HUES6 (cell line): ENCODE measurements at regions not wholly inside any gene's neighbourhood (a gene's known extent, or its start where the extent isn't known, plus 50 kb on each side); places are given as distances from the start of the nearest gene placed in this dataset.
A peak's percentile ranks its signal among the peaks of the same experiment; 100 is the strongest.
"Not testable (repeated sequence)": the region's sequence is repeated elsewhere in the genome, so short reads cannot be mapped to it uniquely, and the experiment has no call there.

Experiments
- H3K27ac ChIP-seq: 2 replicates; pipeline ENCODE4 v1.7.0; 2013; ENCODE audit warnings: low read depth, mild to moderate bottlenecking, low read length, inconsistent platforms
- H3K27me3 ChIP-seq: 2 replicates; pipeline ENCODE4 v1.6.1; 2013; ENCODE audit warnings: low read length; ENCODE audit not compliant: control insufficient read depth, insufficient read depth
- H3K36me3 ChIP-seq: 2 replicates; pipeline ENCODE4 v1.6.1; 2013; ENCODE audit warnings: low read length; ENCODE audit not compliant: control insufficient read depth, insufficient read depth
- H3K4me1 ChIP-seq: 2 replicates; pipeline ENCODE4 v1.6.1; 2013; ENCODE audit warnings: low read length; ENCODE audit not compliant: control insufficient read depth, insufficient read depth
- H3K4me3 ChIP-seq: 2 replicates; pipeline ENCODE4 v1.5.1; 2013; ENCODE audit warnings: low read depth, low read length
- H3K9ac ChIP-seq: one replicate; pipeline ENCODE4 v1.6.1; 2013; ENCODE audit warnings: mild to moderate bottlenecking, low read length
- H3K9me3 ChIP-seq: 2 replicates; pipeline ENCODE4 v1.6.1; 2013; ENCODE audit warnings: low read depth, low read length; ENCODE audit not compliant: control insufficient read depth, insufficient read depth

DNA sequence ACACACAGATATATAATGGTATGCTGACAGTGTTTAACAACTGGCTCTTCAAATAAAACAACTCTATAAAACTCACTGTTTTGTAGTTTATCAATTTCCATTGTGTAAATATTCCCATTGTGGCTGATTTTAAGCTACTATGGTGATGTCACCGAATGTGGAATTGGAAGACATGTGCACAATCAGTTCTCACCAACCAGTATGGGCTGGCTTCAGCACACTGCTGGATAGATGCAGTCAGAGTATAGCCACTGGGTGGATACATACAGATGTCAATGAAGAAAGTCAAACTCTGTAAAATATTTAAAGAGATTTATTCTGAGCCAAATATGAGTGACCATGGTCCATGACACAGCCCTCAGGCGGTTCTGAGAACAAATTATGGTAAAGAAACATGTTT is 475.9 kb upstream of the SMARCA2 start:
- H3K27ac ChIP-seq, result no peak overlapping the region
- no peak overlapping the region for H3K9ac ChIP-seq
- no peak overlapping the region for H3K4me3 ChIP-seq
- H3K9me3 ChIP-seq, result no peaks in the 10 kb centered on the region
- no peaks in the 10 kb centered on the region for H3K4me1 ChIP-seq
- H3K36me3 ChIP-seq, result no peaks in the 10 kb centered on the region
- no peaks in the 10 kb centered on the region for H3K27me3 ChIP-seq

DNA sequence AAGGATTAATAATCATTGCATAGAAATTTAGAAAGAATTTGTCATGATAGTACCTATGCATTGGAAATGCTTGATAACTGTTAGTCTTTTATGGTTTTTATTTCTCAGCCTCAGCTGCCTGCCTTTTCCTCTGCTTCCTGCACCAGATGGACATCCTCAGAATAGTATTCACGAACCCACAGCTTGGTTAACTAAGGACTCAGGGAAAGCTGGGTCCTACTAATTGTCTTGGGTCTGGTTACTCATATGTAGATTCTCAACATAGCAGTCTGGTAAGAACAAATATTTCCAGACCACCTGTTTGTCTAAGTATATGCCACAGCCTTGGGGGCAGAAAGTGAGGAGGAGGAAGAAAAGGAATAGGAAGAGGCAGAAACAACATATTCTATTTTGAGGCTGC is 464.5 kb upstream of the SMARCA2 start:
- H3K4me1 ChIP-seq, result no peaks in the 10 kb centered on the region
- H3K27ac ChIP-seq, result no peak overlapping the region
- H3K4me3 ChIP-seq, result no peak overlapping the region
- H3K9me3 ChIP-seq, result no peaks in the 10 kb centered on the region
- peaks cover 2% of the 10 kb centered on the region; the same call in 1 of the 2 replicates for H3K27me3 ChIP-seq
- no peak overlapping the region for H3K9ac ChIP-seq
- no peaks in the 10 kb centered on the region for H3K36me3 ChIP-seq

DNA sequence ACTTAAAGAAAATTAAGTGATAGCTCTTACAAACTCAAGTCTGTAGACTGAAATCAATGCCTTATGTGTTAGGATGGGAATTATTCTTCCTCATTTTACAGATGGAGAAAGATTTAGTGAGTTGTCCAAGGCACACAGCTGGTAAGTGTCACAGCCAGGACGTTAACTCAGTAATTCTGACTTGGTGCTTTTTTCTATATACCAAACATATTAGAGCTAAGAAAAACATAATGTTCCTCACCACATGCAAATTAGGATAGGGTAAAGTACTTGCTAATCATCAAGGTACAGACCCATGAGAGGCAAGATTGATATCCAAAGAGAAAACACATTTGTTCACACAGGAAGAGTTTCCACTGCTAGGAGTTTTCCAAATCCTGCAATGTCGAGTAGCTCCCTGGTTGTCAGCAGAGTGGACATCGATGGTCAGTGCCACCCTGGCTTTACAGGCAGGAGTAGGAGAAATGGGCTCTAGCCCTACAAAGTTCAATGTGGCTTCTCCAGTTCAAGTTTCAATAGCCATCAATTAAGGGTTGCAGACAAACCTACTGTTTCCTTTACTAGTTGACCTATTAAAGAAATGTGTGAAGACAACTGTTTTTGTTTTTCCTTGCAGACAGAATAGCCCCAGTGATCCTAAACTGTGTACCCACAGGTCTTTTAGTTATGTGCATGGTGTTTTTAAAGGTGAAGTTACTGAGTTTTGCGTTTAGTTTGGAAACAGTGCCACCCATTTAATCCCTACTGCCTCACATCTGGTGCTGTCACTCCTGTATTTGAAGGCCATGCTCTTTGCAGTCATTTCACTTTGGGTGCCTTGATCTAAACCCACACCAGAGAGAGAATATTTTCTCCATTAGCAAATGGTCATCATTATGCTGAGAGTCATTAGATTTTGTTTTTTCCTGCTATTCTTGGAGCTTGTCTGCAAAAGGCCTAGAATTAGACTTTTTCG is 460.8 kb upstream of the SMARCA2 start:
- H3K9me3 ChIP-seq, result peaks cover 4% of the 10 kb centered on the region; the same call in 1 of the 2 replicates
- H3K4me1 ChIP-seq, result no peaks in the 10 kb centered on the region; the same call in 1 of the 2 replicates
- no peak overlapping the region for H3K9ac ChIP-seq
- no peak overlapping the region for H3K4me3 ChIP-seq
- peaks cover 2% of the 10 kb centered on the region; the same call in 1 of the 2 replicates for H3K27me3 ChIP-seq
- no peaks in the 10 kb centered on the region for H3K36me3 ChIP-seq
- no peak overlapping the region for H3K27ac ChIP-seq

DNA sequence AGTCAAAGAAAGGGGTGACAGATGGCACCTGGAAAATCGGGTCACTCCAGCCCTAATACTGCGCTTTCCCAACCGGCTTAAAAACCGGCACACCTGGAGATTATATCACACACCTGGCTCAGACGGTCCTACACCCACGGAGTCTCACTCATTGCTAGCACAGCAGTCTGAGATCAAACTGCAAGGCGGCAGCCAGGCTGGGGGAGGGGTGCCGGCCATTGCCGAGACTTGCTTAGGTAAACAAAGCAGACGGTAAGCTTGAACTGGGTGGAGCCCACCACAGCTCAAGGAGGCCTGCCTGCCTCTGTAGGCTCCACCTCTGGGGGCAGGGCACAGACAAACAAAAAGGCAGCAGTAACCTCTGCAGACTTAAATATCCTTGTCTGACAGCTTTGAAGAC is 456.5 kb upstream of the SMARCA2 start:
- peak overlapping the region; percentile 29 for H3K9ac ChIP-seq
- H3K4me3 ChIP-seq, result peak overlapping the region; percentile 36; the same call in 1 of the 2 replicates
- not testable (repeated sequence) for H3K4me1 ChIP-seq, H3K27ac ChIP-seq, H3K36me3 ChIP-seq, H3K27me3 ChIP-seq, H3K9me3 ChIP-seq

DNA sequence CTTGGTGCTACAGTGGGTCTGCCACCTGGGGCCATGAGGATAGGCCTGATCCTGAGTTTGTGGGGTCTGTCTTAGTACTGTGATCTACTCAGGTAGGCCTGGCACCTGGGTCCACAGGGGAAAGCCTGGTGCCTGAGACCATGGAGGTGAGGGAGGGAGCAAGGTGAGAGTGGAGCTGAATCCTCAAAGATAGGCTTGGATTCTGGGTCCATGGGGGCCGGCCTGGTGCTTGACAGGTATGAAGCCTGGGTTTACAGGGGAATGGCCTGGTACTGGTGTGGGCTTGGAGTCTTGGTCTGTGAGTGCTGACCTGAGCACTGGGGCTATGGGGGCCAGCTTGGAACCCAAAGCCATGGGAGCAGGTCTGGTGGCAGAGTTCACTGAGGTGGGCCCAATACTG is 439.2 kb upstream of the SMARCA2 start:
- Histone ChIP-seq H3K9me3 (peaks cover 12% of the 10 kb centered on the region), H3K9ac (no peak overlapping the region), H3K4me1 (no peaks in the 10 kb centered on the region), H3K36me3 (no peaks in the 10 kb centered on the region; the same call in 1 of the 2 replicates), H3K4me3 (no peak overlapping the region), H3K27ac (no peak overlapping the region), H3K27me3 (no peaks in the 10 kb centered on the region)

DNA sequence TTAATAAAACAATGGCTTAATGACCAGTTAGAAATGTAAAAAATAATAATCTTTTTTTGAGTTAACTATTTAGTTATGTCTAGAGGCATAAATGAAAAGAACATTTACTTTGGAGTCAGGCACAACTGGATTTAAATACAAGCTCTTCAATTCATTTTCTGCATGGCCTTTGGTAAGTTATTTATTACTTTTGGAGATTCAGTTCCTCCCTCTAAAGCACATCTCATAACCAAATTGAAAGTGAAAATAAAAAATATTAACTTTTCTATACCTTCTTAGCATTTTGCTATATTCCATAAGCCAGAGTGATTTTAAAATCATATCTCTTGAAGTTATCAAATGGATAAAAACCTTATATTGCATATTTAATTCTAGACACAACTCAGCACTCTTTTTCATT is 434.9 kb upstream of the SMARCA2 start:
- Histone ChIP-seq H3K4me3 (no peak overlapping the region), H3K27ac (no peak overlapping the region), H3K36me3 (no peaks in the 10 kb centered on the region; the same call in 1 of the 2 replicates), H3K9ac (no peak overlapping the region), H3K4me1 (no peaks in the 10 kb centered on the region), H3K9me3 (peaks cover 10% of the 10 kb centered on the region), H3K27me3 (no peaks in the 10 kb centered on the region)

GRCh38 chr9:1581926-1582325 is 433.2 kb upstream of the SMARCA2 start:
- Histone ChIP-seq H3K9ac (no peak overlapping the region), H3K4me1 (no peaks in the 10 kb centered on the region), H3K27ac (no peak overlapping the region), H3K36me3 (no peaks in the 10 kb centered on the region), H3K9me3 (no peaks in the 10 kb centered on the region), H3K27me3 (no peaks in the 10 kb centered on the region), H3K4me3 (no peak overlapping the region)

DNA sequence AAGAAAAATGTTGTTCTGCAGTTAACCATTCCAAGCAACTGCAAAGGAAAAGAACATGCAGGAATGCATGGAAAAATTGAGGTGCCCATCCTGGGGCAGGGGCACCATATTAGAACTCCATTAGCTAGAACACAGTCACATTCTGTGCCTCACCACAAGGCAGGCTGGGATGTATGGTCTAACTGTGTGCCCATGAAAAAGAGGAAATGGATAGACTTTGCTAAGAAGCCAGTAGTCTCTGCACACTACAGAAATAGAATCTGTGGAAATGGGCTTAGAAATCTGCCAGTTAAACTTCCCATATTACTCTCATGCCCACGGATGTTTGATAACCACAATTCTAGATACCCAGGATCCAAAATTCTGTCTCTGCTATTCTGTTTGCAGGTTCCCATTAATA is 423.8 kb upstream of the SMARCA2 start:
- Histone ChIP-seq H3K27me3 (no peaks in the 10 kb centered on the region), H3K4me1 (no peaks in the 10 kb centered on the region), H3K9ac (no peak overlapping the region), H3K4me3 (no peak overlapping the region), H3K27ac (no peak overlapping the region), H3K9me3 (peaks cover 4% of the 10 kb centered on the region; the same call in 1 of the 2 replicates), H3K36me3 (no peaks in the 10 kb centered on the region)

- Histone ChIP-seq H3K36me3 (no peaks in the 10 kb centered on the region), H3K27ac (no peak overlapping the region), H3K27me3 (no peaks in the 10 kb centered on the region), H3K9me3 (no peaks in the 10 kb centered on the region), H3K9ac (no peak overlapping the region), H3K4me1 (no peaks in the 10 kb centered on the region), H3K4me3 (no peak overlapping the region)
Observed at GRCh38 chr9:1598270-1598669, 416.9 kb upstream of the SMARCA2 start.

GRCh38 chr9:1599961-1600360 is 415.2 kb upstream of the SMARCA2 start:
- H3K9ac ChIP-seq, result no peak overlapping the region
- no peaks in the 10 kb centered on the region for H3K27me3 ChIP-seq
- H3K36me3 ChIP-seq, result no peaks in the 10 kb centered on the region
- no peaks in the 10 kb centered on the region for H3K9me3 ChIP-seq
- no peaks in the 10 kb centered on the region for H3K4me1 ChIP-seq
- H3K27ac ChIP-seq, result no peak overlapping the region
- no peak overlapping the region for H3K4me3 ChIP-seq

DNA sequence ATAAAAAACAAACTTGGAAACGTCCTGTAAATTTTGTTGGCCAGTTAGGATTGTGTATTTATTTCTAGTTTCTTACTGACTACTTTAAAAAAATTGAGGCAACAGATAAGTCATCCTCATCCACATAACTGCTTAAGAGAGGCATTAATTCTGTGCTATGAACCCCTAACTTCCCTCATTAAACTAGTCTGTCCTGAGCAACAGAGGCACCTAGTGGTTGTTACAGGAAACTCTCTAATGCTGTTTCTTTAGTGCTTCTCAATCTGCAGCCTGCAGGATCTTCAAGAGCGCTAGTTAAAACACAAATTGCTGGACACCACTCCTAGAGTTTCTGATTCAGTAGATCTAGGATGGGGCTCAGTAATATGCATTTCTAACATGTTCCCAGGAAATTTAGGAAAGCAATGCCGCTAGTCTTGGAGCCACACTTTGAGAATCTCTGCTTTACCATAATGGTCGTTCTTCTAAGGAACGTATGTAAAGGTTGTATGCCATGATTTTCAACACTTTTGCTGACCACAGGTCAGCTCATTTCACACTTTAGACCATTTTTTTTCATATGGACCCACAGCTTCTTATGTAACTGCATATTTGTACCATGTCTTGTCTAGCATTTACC is 410.1 kb upstream of the SMARCA2 start:
- Histone ChIP-seq H3K9ac (no peak overlapping the region), H3K27me3 (no peaks in the 10 kb centered on the region), H3K36me3 (no peaks in the 10 kb centered on the region), H3K4me3 (no peak overlapping the region), H3K4me1 (no peaks in the 10 kb centered on the region), H3K9me3 (no peaks in the 10 kb centered on the region), H3K27ac (no peak overlapping the region)
